ENCODE measurements at regions not wholly inside any gene's neighbourhood (a gene's known extent, or its start where the extent isn't known, plus 50 kb on each side); places are given as distances from the start of the nearest gene placed in this dataset.

DNA sequence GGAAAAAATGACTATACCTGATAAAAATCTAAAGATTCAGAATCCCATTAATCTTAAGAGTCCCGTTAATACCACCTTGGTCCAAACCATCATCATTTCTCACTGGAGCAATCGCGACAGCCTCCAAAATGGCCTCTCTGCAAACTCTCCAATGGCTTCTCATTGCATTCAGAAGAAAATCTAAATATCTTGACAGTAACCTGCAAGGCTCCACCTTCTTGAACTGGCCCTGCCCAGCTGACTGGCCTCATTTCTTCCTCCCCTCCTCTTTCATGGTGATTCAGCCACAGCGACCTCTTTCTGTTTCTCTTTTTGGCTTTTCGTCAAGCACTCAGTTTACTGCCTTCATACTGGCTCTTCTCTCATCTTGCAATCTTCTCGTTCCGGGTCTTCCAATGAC is 56.2 kb upstream of the GPRIN3 start:
- H3K4me1 ChIP-seq, result no peaks in the 10 kb centered on the region
- no peak overlapping the region for H3K27ac ChIP-seq
- no peak overlapping the region for H3K4me3 ChIP-seq (replicated peaks in 1 of 3)
- no peak for TF ChIP-seq POLR2A (IDR thresholded peaks at IDR 0.05)
- TF ChIP-seq, protein P1, sequence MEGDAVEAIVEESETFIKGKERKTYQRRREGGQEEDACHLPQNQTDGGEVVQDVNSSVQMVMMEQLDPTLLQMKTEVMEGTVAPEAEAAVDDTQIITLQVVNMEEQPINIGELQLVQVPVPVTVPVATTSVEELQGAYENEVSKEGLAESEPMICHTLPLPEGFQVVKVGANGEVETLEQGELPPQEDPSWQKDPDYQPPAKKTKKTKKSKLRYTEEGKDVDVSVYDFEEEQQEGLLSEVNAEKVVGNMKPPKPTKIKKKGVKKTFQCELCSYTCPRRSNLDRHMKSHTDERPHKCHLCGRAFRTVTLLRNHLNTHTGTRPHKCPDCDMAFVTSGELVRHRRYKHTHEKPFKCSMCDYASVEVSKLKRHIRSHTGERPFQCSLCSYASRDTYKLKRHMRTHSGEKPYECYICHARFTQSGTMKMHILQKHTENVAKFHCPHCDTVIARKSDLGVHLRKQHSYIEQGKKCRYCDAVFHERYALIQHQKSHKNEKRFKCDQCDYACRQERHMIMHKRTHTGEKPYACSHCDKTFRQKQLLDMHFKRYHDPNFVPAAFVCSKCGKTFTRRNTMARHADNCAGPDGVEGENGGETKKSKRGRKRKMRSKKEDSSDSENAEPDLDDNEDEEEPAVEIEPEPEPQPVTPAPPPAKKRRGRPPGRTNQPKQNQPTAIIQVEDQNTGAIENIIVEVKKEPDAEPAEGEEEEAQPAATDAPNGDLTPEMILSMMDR (IDR thresholded peaks at IDR 0.05), result no peak
- DNase-seq, result no peak
- H3K27me3 ChIP-seq, result no peaks in the 10 kb centered on the region
- WGBS, 2 donors, result 95% methylated on average over 7 of the region's 7 CpGs
- intact Hi-C loops (cut with DNase I), result no loop called here
- no peaks in the 10 kb centered on the region for H3K36me3 ChIP-seq
- no peaks in the 10 kb centered on the region for H3K9me3 ChIP-seq

- no peak overlapping the region for H3K27ac ChIP-seq
- no peaks in the 10 kb centered on the region for H3K36me3 ChIP-seq
- H3K4me3 ChIP-seq (replicated peaks in 1 of 3), result no peak overlapping the region
- intact Hi-C loops (cut with DNase I), result no loop called here
- 86 to 90% methylated on average over 9 of the region's 9 CpGs for WGBS, 2 donors
- TF ChIP-seq POLR2A (IDR thresholded peaks at IDR 0.05), result no peak
- TF ChIP-seq, protein P1 (IDR thresholded peaks at IDR 0.05), result no peak
- no peaks in the 10 kb centered on the region for H3K9me3 ChIP-seq
- no peaks in the 10 kb centered on the region for H3K4me1 ChIP-seq
- no peaks in the 10 kb centered on the region for H3K27me3 ChIP-seq
- no peak for DNase-seq
Measured at GRCh38 chr4:89358935-89359638, 51.5 kb upstream of the GPRIN3 start.

DNA sequence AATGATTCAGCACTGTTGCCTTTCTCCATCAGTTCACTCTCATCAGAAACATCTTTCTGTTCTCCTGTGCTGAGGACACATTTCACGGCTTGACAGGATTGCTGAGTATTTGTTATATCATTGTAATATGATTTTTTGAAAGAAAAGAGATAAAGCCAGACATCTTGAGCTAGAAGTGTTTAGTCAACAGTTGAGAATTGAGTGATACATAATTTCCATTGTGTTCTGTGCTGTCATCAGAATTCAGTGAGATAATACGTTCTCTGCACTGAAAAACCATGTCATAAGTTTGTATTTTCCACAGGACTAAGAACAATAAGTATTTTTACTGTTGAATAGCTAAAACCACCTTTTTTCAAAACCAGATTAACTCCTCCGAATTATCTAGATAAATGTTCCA is 50.2 kb upstream of the GPRIN3 start:
- 92 to 93% methylated on average over 3 of the region's 3 CpGs for WGBS, 2 donors
- intact Hi-C loops (cut with DNase I), result no loop called here
- no peaks in the 10 kb centered on the region for H3K27me3 ChIP-seq
- TF ChIP-seq POLR2A (IDR thresholded peaks at IDR 0.05), result no peak
- TF ChIP-seq, protein P1 (IDR thresholded peaks at IDR 0.05), result no peak
- H3K36me3 ChIP-seq, result no peaks in the 10 kb centered on the region
- H3K27ac ChIP-seq, result no peak overlapping the region
- H3K4me3 ChIP-seq (replicated peaks in 1 of 3), result no peak overlapping the region
- DNase-seq, result no peak
- H3K9me3 ChIP-seq, result no peaks in the 10 kb centered on the region
- no peaks in the 10 kb centered on the region for H3K4me1 ChIP-seq

All from thyroid gland (tissue), 4 donors.